GM21576 (cell line): ENCODE measurements at regions not wholly inside any gene's neighbourhood (a gene's known extent, or its start where the extent isn't known, plus 50 kb on each side); places are given as distances from the start of the nearest gene placed in this dataset.
A peak's percentile ranks its signal among the peaks of the same experiment; 100 is the strongest.
"Not testable (repeated sequence)": the region's sequence is repeated elsewhere in the genome, so short reads cannot be mapped to it uniquely, and the experiment has no call there.

ENCODE experiments used
- ATAC-seq: cut with Tn5 transposase; IDR thresholded peaks from one replicate; pipeline ENCODE4 v1.9.1; 2021; ENCODE audit warnings: mild to moderate bottlenecking, moderate library complexity; ENCODE audit not compliant: unreplicated experiment

GRCh38 chr10:117601716-117602115 is 59.2 kb downstream of the EMX2 start:
- no peak for ATAC-seq

- ATAC-seq = no peak
These were observed 60.5 kb downstream of the EMX2 start for GRCh38 chr10:117603081-117603480.

DNA sequence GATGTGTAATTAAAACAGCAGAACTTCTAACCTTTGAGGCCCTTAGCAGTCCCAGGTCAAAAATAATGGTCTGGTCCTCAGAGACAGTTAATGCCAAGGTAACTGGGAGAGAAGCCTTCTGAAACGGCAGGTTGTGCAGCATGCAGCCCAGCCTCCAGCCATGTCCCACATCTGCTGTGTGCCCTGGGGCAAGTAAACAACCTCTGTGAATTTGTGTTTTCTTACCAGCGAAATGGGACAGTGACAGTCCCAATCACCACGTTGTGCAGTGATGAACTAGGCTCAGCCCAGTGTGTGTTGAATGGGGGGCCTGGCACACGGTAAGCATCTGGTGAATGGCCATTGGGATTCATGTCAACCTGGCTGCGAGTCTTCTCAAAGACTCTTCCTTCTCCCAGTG is 61.2 kb downstream of the EMX2 start:
- no peak for ATAC-seq

GRCh38 chr10:117609095-117609795 is 66.7 kb downstream of the EMX2 start:
- ATAC-seq = no peak

- ATAC-seq = no peak
These were observed 67.2 kb downstream of the EMX2 start for GRCh38 chr10:117609796-117610170.

- no peak for ATAC-seq
These were observed 67.8 kb downstream of the EMX2 start for GRCh38 chr10:117610321-117610720.

- no peak for ATAC-seq
These were observed 69.6 kb downstream of the EMX2 start for GRCh38 chr10:117612113-117612512.

- no peak for ATAC-seq
These were observed 73.1 kb downstream of the EMX2 start for GRCh38 chr10:117615649-117616048.

DNA sequence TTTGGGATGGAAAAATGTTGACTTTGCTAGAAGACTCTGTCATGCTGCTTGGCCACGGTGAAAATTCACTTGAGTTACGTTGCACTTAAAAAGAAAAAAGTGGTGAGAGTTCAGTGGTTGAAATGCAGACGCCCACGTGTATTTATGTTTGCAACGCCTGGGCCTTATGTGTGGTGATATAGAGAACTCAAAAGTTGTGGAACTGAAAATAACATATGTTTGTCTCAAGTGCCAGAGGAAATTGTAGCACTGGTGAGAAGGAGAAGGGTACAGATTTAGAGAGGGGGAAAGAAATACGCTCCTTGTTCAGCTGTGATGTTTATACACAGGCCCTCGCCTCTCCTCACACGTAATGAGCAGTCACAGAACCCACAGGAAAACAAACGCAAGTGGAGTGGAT is 73.6 kb downstream of the EMX2 start:
- peak; percentile 73 for ATAC-seq

DNA sequence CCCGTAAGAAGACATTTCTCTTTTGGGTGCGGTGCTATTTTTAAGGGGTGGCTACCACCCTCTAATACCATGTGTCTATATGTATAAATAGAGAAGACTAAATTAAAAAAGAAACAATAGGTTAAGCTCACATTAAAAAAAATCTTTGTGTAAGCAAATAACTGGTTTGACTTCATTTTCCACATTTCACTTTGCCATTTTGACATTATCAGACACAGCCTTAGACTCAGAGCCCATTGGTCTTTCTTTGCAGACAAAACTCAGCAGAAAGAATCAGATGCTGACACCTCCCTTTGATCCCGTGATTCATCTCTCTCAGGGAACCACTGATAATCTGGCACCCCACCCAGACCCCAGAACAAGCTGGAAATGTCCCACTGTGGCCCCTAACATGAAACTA is 74.5 kb downstream of the EMX2 start:
- ATAC-seq = no peak

GRCh38 chr10:117617659-117618058 is 75.1 kb downstream of the EMX2 start:
- ATAC-seq = no peak

- no peak for ATAC-seq
These were observed 76.7 kb downstream of the EMX2 start for GRCh38 chr10:117619223-117619622.

GRCh38 chr10:117619707-117620405 is 77.3 kb downstream of the EMX2 start:
- ATAC-seq = no peak

- no peak for ATAC-seq
These were observed 78.7 kb downstream of the EMX2 start for GRCh38 chr10:117621196-117621595.

- no peak for ATAC-seq
These were observed 79.4 kb downstream of the EMX2 start for GRCh38 chr10:117621795-117622420.

DNA sequence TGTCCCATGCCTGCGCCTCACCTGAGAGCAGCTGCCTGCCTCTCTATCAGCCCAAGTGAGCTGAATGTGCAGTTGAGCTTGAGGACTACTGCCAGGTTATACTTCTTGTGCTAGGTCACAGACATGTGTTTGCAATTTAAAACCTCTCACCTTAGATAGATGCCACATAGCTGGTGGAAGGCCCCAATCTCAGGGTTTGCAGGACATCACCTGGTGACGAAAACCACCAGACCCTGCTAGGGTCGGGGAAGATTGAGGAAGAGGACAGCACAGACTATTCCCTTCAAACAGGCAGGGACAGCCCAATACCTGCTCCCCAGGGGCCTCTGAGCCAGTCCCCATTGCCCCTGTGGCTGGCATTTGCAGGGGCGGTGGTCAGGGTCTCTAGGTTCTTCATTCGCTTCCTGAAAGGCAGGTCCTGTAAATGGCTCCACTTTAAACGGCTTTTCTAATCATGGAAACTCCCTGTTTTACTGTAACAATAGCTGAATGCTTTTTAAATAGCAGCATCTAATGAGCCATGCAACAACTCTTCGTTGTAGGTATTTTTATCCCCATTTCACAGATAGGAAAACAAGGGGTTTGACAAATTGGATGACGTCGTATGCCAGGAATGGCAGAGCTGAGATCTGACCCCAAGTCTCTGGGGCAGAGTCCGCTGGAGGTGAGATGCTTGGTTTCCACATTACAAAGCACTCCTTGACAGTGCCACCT is 80.1 kb downstream of the EMX2 start:
- ATAC-seq = no peak

GRCh38 chr10:117626228-117626627 is 83.7 kb downstream of the EMX2 start:
- ATAC-seq = no peak

DNA sequence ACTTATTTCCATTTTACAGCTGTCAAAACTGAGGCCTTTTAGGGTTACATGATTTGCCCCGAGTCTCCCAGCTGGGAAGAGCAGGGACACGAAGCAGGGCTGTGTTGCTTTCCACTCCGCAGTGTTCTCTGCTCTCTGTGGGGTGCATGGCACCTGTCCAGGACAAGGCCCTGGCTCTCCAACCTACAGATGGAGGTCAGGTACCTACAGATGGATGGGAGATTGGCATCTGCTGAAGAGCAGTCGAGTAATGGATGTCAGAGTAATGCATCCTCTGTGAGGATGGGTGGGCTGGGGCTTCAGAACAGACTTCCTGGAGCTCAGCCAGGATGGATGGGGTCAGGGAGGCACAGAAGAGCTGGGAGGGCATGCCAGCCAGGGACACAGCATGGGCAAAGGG is 85.0 kb downstream of the EMX2 start:
- no peak for ATAC-seq

- not testable (repeated sequence) for ATAC-seq
These were observed 87.2 kb downstream of the EMX2 start for GRCh38 chr10:117629717-117630116.

DNA sequence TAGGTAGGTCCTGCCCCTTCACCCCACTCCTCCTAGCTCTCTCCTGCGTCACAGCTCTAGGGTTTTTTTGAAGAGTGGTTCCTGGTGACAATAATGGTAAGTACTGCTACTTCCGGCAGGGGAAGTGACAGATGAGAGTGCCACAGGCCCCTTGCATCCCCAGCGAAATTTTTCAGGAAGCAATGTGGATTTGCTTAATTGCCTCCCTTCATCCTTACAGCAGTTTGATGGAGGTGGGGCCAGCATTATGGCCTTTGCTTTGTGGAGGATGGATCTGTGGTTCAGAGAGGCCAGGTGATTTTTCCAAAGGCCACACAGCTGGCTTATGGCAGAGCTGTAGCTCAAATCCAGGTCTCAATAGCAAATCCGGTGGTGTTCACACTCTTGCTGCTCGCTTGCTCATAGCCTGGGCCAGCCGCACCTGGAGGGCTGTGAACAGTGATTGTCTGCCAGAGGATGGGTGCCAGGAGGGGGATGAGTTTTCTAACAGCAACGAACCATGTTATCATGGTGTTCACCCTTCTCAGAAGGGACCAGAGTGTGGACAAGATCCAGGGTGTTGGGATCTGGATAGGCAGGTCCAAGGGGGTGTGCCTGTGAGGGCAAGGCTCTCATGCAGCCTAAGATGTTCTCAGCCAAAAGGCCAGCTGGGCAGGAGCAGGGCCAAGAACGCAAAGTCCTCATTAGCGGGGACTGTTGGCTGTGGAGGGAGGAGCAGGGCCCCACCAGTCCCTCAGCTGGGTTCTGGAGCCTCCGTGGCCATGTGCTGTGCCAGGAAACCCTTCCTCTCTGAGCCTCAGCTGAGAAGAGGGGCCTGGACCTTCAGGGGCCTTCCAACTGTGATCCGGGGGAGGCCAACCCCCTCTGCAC is 89.0 kb downstream of the EMX2 start:
- no peak for ATAC-seq

GRCh38 chr10:117632406-117632805 is 89.9 kb downstream of the EMX2 start:
- no peak for ATAC-seq
